G401.6 (cell line): ENCODE measurements at regions not wholly inside any gene's neighbourhood (a gene's known extent, or its start where the extent isn't known, plus 50 kb on each side); places are given as distances from the start of the nearest gene placed in this dataset.
"Not testable (repeated sequence)": the region's sequence is repeated elsewhere in the genome, so short reads cannot be mapped to it uniquely, and the experiment has no call there.

Source experiments
- FAIRE-seq: peaks from 2 replicates; lab custom pipeline; 2012; peaks lifted over from hg19 to GRCh38; lab: Jason Lieb, UNC

DNA sequence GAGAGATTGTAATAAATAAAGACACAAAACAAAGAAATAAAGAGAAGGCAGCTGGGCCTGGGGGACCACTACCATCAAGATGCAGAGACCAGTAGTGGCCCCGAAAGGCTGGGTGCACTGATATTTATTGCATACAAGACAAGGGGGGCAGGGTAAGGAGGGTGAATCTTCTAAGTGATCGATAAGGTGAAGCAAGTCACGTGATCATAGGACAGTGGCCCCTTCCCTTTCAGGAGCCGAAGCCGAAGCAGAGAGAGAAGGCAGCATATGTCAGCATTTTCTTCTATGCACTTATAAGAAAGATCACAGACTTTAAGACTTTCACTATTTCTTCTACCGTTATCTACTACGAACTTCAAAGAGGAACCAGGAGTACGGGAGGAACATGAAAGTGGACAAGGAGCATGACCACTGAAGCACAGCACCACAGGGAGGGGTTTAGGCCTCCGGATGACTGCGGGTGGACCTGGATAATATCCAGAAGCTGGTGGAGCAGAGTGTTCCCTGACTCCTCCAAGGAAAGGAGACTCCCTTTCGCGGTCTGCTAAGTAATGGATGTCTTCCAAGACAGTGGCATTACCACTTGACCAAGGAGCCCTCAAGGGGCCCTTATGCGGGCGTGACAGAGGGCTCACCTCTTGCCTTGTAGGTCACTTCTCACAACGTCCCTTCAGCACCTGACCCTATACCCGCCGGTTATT is 126.4 kb downstream of the RBM46 start:
- FAIRE-seq, result not testable (repeated sequence)

DNA sequence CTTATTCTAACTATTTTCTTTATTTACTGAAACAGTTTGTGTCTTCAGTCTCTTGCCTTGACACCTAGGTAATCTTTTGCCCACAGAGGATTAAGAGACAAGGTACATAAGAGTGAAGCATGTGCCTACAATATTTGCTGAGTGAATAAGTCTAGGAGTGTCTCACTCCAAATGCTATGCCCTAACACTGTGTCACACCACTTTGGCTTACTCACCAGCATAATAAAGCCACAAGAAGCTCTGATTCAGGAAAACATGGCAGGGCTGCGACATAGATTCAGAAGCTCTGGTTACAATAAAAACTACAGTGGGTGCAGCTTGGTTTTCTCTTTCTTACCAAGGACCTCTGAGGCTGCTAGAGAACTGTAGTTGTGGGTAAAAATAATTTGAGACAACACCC is 127.1 kb downstream of the RBM46 start:
- FAIRE-seq, result no peak

DNA sequence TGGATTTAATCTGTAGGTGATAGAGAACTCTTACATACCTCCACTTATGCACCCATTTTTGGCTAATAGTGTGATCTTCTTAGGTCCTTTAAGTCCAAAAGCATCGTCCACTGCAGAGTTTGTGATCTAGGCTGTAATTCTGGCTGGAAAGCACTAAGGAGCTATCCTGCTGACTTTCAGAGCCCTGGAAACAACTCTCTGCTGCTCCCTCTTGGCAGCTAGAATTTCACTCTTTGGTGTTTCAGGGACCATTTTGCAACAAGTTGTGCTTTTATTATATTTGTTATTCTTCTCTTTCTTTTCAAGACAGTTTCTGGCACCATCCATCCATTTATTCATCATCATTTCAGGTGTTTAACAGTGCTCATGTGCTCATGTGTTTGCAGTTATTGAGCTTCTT is 130.0 kb downstream of the RBM46 start:
- FAIRE-seq, result no peak

DNA sequence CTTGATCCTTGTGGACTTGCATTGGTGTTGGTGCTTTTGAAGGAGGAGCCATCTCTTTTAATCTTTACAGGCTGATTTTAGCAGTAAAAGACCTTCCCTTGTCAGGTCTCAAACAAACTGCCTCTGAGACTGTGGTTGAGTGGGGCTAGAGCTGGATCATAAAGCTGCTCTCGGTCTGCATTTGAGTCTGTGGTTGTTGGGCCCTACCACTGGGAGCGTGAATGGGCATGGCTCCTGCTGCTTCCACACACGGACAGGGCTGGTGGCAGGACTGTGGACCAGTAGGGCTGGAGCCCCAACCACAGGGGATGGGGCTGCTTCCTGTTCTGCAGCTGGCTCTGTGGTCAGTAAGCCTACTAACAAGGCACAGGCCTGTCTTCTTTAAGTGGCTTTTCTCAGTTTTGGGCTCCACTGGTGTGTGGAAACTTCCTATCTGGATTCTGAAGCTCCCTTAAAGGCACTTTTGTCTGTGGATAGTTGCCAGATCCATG is 130.6 kb downstream of the RBM46 start:
- no peak for FAIRE-seq

DNA sequence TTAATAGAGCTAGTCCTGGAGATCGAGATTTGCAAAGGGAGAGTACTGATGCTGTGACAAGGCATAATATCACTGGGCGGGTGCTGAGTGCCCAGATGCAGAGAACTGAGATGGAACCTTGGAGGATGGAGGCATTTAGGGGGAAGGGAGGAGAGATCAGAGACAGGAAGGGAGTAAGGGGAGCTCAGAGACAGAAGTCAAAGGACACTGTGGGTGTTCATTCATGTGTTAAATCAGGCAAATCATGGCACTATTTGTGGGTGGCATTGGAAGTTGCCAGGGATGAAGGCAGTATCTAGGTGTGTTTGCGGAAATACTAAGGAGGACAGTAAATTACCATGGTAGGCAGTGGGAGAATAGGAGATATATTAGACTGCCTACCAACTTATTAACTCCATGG is 135.0 kb downstream of the RBM46 start:
- FAIRE-seq, result no peak

DNA sequence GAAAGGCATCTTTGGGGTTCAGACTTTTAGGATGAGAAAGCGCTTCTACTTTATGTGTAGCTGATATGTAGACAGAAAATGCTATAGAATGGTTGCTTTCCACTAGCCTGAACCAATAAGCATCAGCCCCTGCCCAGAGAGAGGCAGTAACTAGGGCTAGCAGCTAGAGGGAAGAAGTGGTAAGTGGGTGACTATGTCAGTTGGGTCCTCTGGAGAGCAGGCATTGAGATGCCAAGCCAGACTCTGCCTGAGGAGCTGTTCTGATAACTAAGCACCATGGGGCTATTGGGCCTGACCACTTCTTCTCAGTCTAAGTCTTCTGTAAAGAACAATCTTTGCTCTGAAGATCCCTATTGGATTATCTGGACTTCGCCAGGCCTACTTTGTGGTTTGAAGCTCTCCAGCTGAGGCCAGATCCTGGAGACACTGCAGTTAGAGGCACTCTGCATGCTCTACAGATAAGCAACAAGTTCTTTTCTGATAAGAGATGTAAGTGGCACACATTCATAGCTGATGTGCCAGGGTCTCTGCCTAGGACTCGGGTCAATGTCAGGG is 146.1 kb downstream of the RBM46 start:
- no peak for FAIRE-seq

DNA sequence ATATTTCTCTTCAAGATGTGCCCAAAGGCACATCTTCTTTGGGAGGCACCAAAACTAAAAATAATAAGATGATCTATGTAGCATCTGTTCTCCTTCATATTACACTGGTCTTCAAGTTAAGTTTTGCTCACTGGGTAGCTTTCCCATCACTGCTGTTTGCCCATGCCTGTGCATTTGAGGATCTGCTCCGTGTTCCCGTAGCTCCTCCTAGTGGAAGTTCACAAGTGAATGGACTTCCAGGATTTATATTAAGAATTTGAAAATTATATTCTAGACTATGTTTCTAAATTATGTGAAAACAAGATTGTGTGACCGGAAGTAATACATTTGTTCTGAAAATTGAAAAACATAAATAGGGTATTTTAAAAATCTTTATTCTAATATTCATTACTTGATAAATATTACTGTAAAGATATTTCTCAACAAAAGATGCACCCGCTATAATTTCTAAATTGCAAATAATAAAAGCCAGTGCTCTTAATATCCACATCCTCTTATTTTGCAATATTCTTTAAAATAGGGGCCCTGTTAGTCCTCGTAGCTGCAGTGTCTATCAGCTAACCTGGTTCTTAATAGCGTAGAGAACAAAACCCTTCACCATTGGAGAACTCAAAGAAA is 147.7 kb downstream of the RBM46 start:
- FAIRE-seq, result peak; percentile 25

DNA sequence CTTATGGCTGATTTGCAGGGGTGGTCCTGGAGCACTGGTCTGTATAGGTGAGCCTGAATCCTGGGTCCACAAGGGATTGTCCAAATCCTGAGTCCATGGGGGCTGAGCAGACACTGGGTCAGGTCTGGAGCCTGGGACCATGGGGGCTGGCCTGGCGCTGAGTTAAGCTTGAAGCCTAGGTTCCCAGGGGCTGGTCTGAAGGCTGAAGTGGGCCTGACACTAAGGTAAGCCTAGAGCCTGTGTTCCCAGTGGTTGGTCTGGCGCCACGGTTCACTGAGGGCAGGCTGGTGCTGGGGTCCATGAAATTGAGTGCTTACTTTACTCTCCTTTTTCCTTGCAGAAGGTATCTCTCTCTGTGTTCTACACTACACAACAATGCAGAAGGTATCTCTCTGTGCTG is 155.8 kb downstream of the RBM46 start:
- FAIRE-seq, result no peak

DNA sequence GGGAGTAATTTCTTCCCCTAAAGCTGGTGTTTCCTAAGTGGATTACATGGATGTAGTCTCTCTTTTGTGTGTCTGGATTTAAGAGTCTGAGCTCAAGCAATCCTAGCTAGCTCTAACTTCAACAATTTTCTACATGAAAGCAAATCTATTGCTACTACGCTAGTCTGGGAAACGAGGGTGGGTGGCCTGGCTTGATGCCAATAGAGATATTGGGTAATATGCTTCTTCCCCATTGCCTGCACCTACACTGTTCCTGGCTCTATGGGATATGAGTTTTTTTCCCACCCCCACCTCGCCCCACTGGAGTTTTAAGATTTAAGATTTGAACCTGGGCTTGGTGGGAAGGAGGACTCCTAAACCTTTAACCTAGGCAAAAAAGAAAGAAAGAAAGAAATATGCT is 158.8 kb downstream of the RBM46 start:
- FAIRE-seq, result no peak

DNA sequence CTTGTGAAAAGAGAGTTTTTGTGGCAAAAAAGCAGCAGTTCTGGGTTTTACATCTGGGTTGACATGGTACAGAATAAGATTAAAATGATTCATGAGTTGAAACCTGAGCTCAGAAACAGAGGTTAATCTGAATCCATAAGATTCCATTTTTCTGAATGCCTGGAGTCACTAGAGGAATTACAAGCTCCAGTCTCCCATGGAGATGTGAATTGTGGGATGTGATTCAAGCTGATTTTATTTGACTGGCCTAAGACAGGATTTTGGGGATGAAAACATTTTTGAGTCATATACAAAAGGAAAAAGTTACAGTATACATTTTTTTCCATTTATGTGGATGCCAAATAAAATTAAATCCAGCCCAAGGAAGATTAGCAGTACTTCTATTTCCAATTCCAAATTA is 161.1 kb downstream of the RBM46 start:
- no peak for FAIRE-seq

DNA sequence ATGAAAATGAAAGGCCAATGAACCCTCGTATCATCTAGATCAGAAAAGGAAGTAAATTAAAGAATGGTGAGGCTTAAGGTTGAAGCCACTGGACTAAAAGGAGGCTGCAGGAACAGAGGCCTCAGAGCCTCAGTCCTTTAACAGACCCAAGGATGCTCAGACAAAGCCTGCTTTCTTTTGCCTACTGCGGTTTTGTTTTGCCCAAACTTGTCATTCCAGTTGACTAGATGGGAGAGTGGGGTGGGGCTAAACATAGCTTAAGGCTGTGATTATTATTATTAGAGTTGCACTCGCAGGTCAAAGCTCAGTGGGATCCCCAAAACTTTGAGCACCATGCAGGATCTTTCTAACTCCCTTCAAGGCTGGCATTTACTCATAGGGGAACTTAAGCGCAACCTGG is 163.9 kb downstream of the RBM46 start:
- FAIRE-seq, result no peak

DNA sequence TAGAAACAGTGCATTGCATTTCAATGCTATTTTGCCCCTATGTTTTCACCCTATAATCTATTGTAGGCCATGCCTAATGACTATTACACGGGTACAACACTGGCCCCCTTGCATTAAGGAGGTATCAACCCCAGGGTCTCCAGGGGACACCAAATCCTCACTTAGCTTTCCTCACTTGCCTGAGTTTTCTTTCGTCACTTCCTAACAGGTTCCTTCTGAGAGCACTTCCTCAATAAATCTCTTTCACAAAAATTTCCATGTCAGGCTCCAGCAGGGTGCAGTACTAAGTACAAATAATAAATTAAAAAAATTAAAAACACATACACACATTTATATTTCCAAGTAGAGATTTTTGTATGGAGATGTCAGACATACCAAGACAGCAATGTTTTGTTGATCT is 165.0 kb downstream of the RBM46 start:
- FAIRE-seq, result no peak

DNA sequence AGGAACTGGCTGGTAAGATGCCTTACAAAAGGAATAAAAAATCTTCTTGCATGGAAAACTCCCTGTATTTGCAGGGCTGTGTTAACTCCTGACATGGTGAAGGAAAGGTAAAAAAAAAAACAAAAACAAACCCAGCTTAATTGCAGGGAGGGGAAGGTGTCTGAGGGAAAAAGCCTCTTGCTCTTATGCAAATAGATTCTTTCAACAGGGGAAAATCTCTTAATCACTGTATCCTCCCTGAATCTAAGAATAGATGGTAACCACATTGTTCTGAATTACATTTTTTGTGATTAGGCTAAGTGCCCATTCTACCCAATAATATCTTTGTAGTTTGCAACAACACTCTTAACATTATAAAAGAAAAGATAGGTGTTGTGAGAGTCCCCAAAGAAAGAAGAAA is 172.6 kb downstream of the RBM46 start:
- FAIRE-seq, result no peak

DNA sequence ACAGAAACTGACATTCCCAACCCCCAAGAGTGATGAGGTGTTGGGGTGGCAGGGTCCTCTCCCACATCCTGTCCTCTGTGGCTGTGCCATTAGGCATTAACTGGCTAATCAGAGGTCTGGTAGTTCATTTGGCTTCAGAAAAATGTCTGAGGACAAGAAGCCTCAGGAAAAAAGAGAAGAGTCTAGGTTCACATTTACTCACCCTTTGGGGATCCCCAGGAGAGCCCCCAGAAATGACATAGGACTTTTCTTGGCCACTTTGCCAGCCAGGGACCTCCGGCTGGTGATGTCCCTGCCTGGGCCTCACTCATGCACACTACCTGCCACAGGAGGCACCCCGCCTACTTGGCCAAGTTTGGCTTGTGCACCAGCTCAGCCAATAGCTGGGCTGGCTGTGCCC is 173.0 kb downstream of the RBM46 start:
- no peak for FAIRE-seq

DNA sequence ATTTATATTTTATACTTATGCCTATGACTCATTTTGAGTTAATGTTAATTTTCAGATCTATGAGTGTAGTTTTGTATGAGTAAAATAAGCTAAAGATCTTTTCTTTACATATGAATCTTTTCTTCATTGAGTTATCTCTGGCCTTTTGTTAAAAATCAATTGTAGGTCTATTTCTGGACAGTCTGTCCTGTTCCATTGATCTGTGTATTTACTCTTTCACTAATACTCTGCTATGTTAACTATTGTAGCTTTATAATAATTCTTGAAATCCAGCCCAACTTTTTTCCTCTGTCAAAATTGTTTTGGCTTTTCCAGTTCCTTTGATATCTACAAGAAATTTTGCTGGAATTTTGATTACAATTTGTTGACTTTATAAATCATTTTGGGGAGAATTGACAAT is 177.0 kb downstream of the RBM46 start:
- FAIRE-seq, result no peak

DNA sequence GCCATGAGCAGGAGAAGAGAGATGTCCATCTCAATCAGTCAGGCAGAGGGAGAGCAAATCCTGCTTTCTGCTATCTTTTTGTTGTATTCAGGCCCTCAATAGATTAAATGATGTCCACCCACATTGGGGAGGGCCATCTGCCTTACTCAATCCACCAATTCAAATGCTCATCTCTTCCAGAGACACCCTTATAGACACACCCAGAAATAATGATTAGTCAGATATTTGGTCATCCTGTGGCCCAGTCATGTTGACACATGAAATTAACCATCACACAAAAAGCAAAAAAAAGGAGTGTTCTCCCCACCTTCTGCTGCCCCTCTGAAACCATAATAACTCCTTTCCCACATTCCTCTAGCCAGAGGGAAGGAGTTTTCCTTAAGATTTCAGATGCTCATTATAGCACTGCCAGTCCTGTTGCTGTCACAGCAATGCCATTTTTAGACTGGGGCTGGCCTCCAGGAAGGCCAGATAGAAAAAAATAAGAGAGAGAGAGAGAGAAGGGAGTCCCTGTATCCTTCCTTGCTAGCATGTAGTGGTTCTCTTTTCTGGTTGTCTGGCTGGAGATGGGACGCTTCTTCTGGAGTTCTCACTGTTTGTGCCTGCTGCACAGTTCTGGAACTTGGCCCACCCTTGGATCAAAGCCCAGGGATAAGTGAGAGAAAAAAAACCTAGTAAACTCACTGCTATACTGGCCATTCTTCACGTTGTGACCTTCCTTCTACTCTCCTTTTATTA is 177.7 kb downstream of the RBM46 start:
- no peak for FAIRE-seq

DNA sequence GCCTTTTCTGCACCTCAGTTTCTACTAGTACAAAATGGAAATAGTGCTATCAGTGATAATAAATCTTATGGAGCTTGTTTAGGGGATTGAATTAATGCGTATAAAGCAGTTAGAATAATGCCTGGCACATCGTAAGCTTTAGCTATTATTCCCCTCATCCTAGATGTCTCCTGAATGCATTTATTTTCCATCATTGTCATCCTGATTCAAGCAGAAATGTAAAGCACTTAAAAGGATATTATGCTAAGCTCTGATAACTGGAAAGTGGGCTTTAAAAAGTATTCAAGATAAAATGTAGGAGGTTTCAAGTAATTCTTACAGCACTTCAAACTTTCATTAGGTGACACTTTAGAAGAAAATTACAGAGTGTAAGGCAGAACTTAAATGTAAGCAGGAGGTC is 178.7 kb downstream of the RBM46 start:
- no peak for FAIRE-seq

DNA sequence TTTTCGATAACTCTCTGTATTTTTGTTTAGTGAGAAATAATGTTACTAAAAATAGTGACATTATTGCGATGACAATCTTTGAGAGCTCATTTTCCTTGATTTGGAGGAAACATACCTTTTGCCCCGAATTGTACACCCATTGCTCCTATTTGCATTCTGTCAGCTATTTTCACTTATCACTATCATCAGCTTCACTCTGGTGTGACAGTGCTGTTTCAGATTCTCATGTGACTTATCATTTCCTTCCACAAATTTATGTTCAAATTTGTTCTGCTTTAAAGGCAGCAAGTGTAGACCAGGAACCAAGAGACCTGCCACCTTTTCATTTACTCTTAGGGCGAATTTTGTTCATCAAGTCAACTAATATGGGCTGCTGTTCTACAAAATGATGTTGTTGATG is 179.4 kb downstream of the RBM46 start:
- FAIRE-seq, result no peak

DNA sequence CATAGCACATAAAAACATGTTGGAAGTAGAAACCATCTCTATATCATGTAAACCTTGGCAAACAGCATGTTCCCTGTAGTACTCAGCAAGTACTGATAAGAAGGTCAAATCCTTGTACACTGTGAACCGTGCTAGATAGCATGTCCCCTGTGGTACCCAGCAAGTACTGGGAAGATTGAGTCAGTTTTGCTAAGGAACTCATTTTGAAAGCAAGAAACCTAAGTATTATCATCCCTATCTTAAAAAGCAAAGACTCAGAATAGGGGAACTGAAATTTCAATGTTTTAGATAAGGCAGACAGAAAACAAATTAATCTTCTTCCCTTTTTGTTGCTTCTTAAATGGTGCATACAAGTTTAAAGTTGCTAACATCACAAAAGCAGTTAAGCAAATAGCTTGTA is 180.2 kb downstream of the RBM46 start:
- FAIRE-seq, result no peak

DNA sequence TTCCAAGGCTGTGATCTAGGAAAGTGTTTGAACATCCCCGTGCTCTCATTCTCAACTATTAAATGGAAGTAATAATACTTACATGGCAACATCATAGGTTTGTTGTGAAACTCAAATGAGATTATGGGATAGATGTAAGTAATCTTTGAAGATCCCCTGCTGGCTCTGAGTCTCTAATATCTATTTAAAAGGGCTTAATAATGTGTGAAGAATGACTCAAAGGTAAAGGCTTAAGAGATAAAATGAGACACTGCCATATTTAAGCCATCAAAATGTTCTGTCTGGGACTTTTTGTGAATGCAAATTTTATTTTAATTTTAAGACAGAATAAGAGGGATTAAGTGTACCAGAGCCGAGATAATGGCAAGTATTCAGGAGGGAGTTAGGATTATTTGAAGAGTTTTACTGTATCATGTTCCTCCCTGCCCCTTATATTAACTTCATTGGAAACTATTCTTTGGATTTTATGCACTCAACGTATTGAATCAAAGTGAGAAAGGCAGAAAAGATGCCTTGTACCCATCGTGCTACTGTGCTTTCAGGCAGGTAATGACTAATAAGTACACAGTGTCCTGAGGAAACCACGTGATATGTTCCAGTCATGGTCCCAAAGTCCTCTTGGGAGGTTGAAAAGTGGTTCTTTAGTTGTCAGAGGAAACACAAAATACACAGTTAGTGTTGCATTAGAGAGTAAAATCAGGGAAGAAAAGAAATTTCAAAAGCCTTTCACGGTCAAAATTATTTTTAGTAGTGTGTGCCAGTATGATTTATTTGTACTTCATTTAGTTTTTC is 192.4 kb downstream of the RBM46 start:
- FAIRE-seq, result no peak

DNA sequence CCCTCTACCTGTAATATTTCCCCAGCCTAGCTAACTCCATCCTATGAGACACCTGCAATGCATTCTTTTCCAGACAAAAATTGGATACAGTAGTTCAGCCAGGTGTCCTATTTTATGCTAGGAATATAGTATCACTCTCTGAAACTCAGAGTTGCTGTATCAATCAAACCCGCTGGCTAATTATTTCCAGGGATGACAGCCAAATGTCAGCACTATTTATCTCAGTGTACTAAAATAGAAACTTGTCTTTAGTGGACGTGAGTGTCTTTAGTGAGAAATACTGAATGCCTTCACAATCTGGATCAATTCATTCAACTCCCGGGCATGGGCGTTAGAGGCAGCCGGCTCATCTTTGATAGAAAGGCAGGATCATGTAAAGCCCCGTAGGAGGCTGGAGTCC is 196.2 kb downstream of the RBM46 start:
- FAIRE-seq, result no peak
